ENCODE measurements at regions not wholly inside any gene's neighbourhood (a gene's known extent, or its start where the extent isn't known, plus 50 kb on each side); places are given as distances from the start of the nearest gene placed in this dataset.

DNA sequence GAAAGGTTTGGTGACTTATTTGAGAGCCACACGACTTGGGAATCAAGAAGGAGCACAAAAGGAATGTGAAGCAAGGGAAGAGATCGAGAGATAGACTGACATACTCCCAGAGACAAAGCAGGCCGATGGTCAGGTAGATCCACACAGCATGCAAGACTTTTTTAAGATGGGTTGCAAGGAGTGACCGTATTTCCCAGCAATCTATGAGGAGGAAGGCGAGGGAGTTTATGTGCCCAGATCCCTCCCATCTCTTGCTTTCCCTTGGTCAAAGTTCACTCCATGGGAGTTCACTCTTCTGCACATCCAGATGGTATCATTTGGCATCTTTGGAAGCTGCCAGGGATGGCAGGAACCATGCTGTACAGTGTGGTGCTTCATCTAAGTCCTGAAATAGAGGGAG lies 148.9 kb downstream of the RMI1 start:
- no peak for ATAC-seq

GRCh38 chr9:84136119-84136868 lies 155.7 kb downstream of the RMI1 start:
- peak; percentile 70 for ATAC-seq

- ATAC-seq: peak; percentile 72
Observed at GRCh38 chr9:84137968-84138367, 157.4 kb downstream of the RMI1 start.

DNA sequence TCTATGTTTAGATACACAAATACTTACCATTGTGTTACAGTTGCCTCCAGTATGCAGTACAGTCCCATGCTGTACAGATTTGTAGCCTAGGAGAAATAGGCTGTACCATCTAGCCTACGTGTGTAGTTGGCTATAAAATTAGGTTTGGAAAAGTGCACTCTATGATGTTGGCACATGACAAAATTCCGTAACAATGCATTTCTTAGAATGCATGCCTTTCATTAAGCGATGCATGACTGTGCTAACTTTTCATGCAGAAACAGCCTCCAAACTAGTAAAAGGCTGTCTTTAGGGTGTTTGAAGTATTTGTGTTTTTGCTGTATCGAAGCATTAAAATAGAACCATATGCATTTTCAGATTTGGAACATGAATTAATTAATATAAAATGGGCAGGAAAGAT lies 157.9 kb downstream of the RMI1 start:
- no peak for ATAC-seq

DNA sequence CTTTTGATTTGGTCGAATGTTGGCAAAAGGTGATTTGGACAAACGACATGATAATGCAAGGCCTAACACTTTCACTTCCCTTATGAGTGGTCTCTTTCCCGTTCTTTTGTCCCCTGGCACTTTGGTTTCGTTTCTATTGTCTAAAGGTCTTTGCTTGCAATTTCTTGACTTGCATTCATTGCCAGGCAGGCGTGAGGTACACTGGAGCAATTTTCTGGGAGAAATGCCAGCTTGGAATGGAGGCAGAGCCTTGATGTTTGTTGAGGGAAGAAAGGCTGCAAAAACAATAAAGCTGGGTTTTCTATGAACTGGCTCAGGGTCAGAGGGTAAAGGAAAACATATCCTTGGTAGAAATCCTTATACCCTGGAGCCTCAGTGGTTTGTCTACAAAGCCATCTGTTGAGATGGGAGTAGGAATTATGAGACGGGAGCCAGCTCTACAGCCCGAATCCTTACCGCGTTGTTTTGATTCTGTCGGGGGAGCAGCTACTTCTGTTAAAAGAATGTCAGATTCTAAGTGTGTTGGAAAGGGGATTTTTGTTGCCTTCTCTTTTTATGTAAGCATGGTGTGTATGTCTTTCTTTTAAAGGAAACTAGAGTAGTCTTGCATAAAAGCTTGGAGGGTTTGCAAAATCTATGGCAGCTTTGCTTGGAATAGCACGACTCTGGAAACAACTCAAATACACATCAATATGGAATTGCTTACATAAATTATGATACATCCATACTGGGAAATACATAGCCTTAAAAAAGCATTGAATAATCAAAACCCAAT lies 158.9 kb downstream of the RMI1 start:
- ATAC-seq: peak; percentile 34

DNA sequence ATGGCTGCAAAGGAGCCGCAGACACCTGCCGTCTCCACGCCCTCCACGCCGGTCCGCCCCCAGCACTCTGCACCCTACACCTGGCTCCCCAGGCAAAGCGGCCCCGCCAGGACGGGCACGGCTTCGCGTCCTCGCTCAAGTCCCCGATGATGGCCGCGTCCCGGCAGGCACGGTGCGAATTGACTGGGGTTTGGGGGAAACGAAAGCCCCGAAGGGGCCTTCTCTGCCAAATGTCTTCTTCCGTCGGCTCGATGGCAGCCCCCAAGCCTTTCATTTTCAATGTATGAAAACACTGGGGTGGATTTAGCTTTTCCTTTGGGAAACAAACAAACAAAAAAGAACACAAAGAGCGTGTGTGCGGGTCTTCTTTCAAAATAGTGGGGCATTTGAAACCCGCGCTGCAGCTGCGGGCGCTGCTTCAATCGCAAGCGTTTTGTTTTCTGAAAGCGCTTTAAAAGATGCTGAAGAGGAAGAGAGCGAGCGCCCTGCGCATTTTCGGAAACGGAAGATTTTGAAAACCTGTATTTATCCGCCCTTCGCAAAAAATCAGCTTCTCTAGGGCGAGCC lies 160.0 kb downstream of the RMI1 start:
- ATAC-seq: no peak

GRCh38 chr9:84141741-84142370 lies 161.3 kb downstream of the RMI1 start:
- ATAC-seq: no peak

GRCh38 chr9:84145031-84145430 lies 164.4 kb downstream of the RMI1 start:
- peak; percentile 26 for ATAC-seq

- ATAC-seq: no peak
Observed at GRCh38 chr9:84145780-84146179, 165.2 kb downstream of the RMI1 start.

DNA sequence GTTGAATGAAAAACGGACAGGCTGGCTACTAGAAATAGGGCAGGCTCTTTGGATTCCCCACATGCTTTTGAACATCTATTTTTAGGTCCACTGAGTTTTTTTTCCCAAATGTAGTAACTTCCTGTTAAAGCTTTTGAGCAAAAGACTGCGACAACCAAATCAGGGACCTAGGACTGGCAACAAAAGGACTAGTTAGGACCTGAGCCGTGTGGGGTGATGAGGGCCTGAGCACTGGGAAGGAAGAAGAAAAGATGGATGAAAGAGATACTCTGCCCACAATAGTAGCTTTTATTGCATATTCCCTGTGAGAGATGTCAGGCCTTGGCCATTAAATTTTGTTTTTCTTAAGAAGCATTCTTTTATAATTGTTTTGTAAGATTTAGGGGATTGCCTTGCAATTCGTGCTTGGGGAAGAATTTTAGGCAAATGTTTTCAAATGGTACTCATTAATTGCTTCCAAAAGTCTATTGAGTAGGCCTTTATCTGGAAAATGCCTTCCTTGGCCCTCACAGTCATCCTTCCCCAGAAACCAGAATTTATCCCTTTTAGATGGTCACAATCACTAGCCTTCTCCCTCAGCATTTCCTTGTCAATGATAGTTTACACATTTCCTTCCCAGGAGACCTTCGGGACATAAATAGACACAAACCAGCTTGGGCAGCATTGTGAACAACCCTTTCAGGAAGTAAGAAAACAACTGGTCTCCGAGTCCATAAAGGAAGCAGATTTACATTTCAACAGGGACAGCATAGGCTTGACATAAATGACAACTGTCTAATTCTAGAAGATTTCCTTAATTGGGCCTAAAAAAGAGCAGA lies 166.5 kb downstream of the RMI1 start:
- no peak for ATAC-seq

DNA sequence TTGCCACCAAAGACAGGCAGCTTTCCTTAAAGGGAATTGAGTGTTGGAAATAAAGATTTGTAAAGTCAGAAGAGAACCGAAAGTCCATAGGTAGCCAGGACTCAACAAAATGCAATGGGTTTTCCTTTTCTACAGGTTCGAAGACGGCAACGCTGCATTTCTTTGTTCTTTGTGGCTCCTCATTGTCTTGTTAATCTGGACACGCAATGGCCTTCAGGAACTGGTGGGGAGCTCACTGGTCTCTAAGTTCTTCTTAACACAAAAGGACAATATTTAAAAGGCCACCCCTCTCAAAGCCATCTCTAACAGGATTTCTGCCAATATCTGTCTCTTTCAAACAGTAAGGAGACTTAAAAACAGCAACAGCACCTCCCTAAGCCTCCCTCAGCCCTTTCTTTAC lies 170.6 kb downstream of the RMI1 start:
- ATAC-seq: no peak

DNA sequence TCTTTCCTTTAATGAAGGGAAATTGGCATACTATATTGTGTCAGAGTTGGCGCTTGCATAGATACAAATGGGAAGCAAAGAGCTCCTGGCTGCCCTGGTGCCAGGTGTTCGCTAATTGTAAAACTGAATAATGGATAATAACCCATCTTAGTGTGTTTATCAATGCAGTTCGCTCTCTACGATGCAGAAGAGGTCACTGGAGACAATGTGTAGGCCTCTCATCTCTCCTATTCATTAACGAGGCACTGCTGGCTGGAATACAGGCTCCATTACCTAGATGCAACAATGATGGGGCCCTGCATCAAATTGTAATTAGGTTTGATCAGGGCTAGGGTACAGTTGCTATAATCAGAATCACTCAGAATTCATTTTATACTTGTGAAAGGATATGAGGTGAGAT lies 171.0 kb downstream of the RMI1 start:
- no peak for ATAC-seq

GRCh38 chr9:84152204-84152603 lies 171.6 kb downstream of the RMI1 start:
- no peak for ATAC-seq

DNA sequence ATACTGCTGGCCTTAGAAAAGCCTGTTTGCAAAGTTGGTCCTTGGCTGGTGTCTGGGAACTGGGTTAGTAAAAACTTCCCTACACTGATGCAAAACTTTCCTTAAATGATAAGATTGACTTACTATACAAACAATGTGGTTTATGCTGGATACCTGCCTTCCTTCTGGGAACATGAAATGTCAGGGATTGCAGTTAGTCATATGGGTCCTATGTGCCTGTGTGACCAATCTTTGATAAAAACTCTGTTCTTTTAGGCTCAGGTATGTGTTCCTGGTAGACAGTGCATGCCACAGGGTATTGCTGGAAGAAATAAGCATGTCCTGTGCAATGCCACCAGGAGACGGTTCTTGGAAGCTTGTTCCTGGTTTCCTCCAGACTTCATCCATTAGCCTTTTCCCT lies 173.3 kb downstream of the RMI1 start:
- ATAC-seq: no peak

DNA sequence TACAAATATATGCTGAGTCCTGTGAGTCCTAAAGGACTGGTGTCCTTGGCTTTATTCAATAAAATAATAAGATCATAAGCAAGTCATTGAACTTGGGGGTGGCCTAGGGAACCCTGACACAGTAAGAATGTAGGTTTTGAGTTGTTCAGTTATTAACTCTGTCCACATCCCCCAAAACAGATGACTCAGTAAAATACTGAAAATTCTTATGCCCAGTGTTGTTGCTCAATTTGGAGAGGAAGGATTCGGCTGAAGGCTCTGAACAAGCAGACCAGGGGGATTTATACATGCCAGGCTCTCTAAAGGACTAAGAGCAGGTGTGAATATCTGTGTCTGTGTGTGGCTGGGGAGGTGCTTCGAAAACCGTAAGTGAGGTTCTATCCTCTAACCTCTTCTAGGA lies 173.7 kb downstream of the RMI1 start:
- ATAC-seq: no peak

DNA sequence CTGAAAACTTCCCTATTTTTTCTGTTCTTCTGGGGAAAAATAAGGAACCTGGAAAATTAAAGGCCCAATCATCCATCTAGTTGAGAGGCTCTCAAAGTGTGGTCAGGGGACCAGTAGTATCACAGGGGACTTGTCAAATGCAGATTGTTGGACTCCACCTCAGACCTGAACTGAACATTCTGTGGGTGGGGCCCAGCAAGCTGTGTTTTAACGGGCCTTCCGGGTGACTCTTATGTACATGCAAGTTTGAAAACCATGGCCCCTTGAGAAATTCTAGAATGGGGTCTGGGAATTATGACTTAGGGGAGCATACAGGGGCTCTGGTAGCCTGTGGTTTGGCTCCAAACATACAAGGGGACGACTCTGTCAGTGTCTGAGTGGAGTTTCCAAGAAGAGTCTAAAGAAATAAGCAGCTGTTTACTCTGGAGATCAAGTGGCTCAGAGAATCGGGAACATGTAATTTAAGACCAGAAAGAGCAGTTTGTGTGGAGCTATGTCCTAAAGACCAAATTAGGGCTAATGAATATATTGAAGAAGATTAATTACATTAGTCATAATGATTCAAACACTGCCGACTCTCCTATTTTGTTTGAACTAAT lies 177.4 kb downstream of the SLC28A3 start:
- no peak for ATAC-seq

DNA sequence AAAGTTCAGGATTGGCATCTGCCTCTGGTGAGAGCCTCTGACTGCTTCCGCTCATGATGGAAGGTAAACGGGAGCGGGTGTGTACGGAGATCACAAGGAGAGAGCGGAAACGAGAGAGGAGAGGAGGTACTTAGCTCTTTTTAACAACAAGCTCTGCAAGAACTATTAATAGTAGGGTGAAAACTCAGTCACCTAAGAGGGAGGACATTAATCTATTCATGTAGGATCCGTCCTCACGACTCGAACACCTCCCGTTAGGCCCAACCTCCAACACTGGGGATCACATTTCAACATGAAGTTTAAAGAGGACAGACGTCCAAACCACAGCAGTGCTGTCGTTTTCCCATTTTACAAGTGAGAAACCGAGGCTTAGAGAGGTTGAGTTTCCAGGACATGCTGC lies 173.7 kb downstream of the SLC28A3 start:
- ATAC-seq: no peak

DNA sequence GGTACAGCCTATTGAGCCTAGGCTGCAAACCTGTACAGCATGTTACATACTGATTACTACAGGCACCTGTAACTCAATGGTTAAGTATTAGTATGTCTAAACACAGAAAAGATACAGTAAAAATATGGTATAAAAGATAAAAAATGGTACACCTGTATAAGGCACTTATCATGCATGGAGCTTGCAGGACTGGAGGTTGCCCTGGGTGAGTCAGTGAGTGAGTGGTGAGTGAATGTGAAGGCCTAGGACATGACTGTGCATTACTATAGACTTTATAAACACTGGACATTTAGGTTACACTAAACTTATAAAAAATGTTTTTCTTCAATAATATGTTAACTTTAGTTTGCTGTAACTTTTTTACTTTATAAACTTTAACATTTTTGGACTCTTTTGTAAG lies 171.3 kb downstream of the SLC28A3 start:
- ATAC-seq: no peak

DNA sequence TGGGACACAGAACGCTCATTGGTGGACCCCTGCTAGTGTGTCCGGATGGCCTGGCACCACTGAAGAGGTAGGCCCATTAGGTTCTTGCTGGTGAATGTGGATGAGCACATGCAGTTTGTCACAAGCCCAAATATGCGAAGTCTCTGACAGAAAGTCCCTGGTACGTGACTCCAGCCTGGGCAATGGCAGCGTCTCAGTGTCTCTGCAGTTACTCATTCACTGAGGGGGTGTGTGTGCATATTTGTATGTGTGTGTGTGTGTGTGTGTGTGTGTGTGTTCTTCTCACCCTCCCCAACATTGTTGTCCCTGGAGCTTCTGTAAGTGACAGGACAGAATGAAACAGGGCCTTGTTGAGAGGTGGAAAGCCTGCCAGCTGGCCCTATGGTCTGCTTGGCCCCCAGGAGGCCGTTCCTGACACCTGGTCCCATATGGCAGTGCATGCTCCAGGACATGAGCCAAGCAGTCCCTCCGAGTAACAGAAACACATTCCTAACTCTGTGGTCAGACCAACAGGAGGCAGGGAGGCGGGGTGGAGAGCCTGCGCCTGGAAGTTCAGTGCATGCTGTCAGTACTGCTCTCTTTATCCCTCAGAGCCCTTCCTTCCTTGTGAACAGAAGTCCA lies 169.9 kb downstream of the SLC28A3 start:
- peak; percentile 44 for ATAC-seq

- ATAC-seq: no peak
Observed at GRCh38 chr9:84173961-84174360, 166.6 kb downstream of the SLC28A3 start.

GRCh38 chr9:84174486-84174885 lies 166.1 kb downstream of the SLC28A3 start:
- no peak for ATAC-seq

DNA sequence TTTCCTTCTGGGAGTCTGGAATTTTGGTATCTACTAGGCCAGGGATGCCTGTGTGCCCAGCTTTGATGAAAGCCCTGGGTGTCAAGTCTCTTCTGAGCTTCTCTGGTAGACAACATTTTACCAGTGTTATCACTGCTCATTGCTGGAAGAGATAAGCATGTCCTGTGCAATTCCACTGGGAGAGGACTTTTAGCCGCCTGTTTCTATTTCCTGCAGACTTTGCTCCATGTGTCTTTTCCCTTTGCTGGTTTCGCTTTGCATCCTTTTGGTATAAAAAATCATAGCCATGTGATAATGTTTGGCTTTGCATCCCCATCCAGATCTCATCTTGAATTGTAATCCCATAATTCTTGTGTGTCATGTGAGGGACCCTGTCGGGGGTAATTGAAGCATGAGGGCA lies 163.2 kb downstream of the SLC28A3 start:
- no peak for ATAC-seq
